ENCODE measurements at regions not wholly inside any gene's neighbourhood (a gene's known extent, or its start where the extent isn't known, plus 50 kb on each side); places are given as distances from the start of the nearest gene placed in this dataset.

GRCh38 chr4:148653681-148654080 is 211.5 kb upstream of the NR3C2 start:
- TF ChIP-seq CTCF (conservative IDR thresholded peaks at IDR 0.05; ENCODE audit: low read depth, low read length) (no peak), EZH2 (IDR thresholded peaks at IDR 0.05; ENCODE audit: low read length, unreplicated experiment) (no peak), EZH2phosphoT487 (IDR thresholded peaks at IDR 0.05; ENCODE audit: borderline replicate concordance, low read length) (no peak)

Measured in PC-3 (cell line).